Nephron (organoid): ENCODE measurements at regions not wholly inside any gene's neighbourhood (a gene's known extent, or its start where the extent isn't known, plus 50 kb on each side); places are given as distances from the start of the nearest gene placed in this dataset.

Experiments used
- H3K27ac Mint-ChIP-seq, 3 experiments: 2 replicates each; pipeline ENCODE4 v1.8.0; 2020; ENCODE audit warnings: mixed read lengths in 3 of 3, mild to moderate bottlenecking in 2 of 3, moderate library complexity in 1 of 3
- H3K27me3 Mint-ChIP-seq: 2 replicates; pipeline ENCODE4 v1.8.0; 2021; ENCODE audit warnings: low read depth, mild to moderate bottlenecking, moderate library complexity, mixed read lengths
- H3K36me3 Mint-ChIP-seq: 2 replicates; pipeline ENCODE4 v1.8.0; 2020; ENCODE audit warnings: low read depth, mixed read lengths
- H3K4me1 Mint-ChIP-seq: 2 replicates; pipeline ENCODE4 v1.8.0; 2020; ENCODE audit warnings: mixed read lengths
- H3K4me3 Mint-ChIP-seq, 3 experiments: 2 replicates each; pipeline ENCODE4 v1.8.0; 2020; ENCODE audit warnings: mild to moderate bottlenecking in 3 of 3, mixed read lengths in 3 of 3, moderate library complexity in 2 of 3
- H3K9me3 Mint-ChIP-seq: 2 replicates; pipeline ENCODE4 v1.8.0; 2020; ENCODE audit warnings: mixed read lengths
- CTCF ChIP-seq, 3 experiments: fragments of 200-600 bp; sonication (generic); IDR thresholded peaks; one replicate each; pipeline ENCODE4 v1.5.0; 2021; ENCODE audit warnings: antibody characterized with exemption in 3 of 3; ENCODE audit not compliant: unreplicated experiment in 3 of 3

DNA sequence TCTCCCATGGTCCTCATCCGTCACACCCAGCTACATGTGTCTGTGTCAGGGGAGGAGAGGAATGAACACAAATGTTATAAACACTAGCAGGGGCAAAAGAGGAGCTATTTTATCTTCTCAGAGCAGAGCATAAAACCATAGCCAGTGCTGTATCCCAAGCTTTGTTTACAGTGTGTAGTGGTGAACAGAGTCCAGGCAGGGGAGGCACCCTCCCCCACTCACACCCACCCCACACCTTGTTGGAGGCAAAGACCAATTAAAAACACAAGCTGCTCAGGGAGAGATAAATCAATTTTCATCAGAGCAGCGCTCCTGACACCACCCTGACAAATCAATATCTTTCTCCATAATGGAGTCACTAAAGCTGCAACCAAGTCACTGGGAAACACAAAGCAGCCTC is 132.6 kb upstream of the CCL2 start:
- Mint-ChIP-seq H3K36me3 (no peaks in the 10 kb centered on the region), H3K27ac (no peak overlapping the region), H3K4me3 (no peak overlapping the region), H3K27me3 (peaks cover 52% of the 10 kb centered on the region), H3K9me3 (no peaks in the 10 kb centered on the region), H3K4me1 (no peaks in the 10 kb centered on the region)
- no peak for TF ChIP-seq CTCF (IDR thresholded peaks at IDR 0.05; ENCODE audit: unreplicated experiment in 3 of 3)

DNA sequence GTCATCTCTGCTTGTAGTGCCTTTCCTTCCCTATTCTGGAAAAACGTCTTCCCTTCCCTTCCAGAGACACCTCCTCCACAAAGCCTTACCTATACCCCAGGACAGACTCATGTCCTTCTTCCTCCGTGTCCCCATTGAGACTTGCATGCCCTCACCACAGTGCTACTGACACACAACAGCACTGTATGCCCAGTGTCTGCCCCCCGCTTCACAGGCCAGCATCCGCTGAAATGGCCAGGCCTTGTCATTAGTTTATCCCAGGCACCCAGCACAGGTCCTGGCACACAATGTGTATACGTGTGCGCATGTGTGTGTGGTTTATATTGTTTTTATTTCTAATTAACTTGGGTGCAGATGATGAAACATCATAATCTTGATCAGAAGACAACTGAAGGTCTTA is 130.1 kb upstream of the CCL2 start:
- peaks cover 55% of the 10 kb centered on the region for H3K27me3 Mint-ChIP-seq
- TF ChIP-seq CTCF (IDR thresholded peaks at IDR 0.05; ENCODE audit: unreplicated experiment in 3 of 3): no peak
- no peaks in the 10 kb centered on the region for H3K4me1 Mint-ChIP-seq
- H3K27ac Mint-ChIP-seq: no peak overlapping the region
- no peak overlapping the region for H3K4me3 Mint-ChIP-seq
- no peaks in the 10 kb centered on the region for H3K36me3 Mint-ChIP-seq
- H3K9me3 Mint-ChIP-seq: no peaks in the 10 kb centered on the region

DNA sequence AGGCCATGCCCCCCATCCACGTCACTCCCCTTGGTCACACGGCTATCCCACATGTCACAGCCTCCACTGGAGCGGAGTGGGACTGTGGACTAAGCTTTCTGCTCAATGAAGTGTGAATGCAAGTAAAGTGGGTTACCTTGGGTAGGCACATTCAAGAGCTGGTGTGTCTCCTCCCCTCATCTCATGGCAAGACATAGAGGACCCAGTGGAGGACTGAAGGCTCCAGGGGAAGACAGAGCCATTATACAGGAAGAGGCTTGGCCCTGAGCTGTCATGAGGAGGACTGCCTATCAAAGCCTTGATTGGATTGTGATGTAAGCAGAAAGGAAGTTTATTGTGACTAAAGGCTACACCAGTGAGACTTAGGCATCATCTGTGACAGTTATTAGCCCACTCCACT is 129.2 kb upstream of the CCL2 start:
- Mint-ChIP-seq H3K36me3 (no peaks in the 10 kb centered on the region), H3K9me3 (no peaks in the 10 kb centered on the region), H3K27me3 (peaks cover 55% of the 10 kb centered on the region)

GRCh38 chr17:34126496-34126895 is 128.6 kb upstream of the CCL2 start:
- Mint-ChIP-seq H3K4me3 (no peak overlapping the region), H3K27ac (no peak overlapping the region), H3K27me3 (peaks cover 51% of the 10 kb centered on the region), H3K4me1 (no peaks in the 10 kb centered on the region), H3K36me3 (no peaks in the 10 kb centered on the region), H3K9me3 (no peaks in the 10 kb centered on the region)
- TF ChIP-seq CTCF (IDR thresholded peaks at IDR 0.05; ENCODE audit: unreplicated experiment in 3 of 3): no peak

More for the DNA sequence above, 129.2 kb upstream of the CCL2 start:
- Mint-ChIP-seq H3K4me1 (no peaks in the 10 kb centered on the region), H3K4me3 (no peak overlapping the region), H3K27ac (no peak overlapping the region)
- no peak for TF ChIP-seq CTCF (IDR thresholded peaks at IDR 0.05; ENCODE audit: unreplicated experiment in 3 of 3)

DNA sequence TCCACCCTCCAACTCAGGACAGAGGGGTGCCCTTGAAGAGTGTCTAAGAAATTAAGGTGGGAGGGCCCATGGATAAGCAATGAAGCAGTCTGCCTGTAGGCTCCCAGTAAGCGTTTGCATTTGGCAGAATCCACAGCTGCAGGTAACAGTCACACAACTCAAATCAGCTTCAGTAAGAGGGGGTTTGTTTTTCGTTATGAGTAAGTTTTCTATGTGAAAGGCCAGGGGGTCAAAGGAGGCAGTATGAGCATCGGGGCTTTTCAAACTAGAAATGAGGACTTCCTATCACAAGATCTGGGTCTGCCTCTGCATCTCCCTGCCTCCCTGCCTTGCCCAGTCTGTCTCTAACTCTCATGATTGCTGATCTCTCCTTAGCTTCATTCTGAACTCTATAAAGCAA is 128.1 kb upstream of the CCL2 start:
- TF ChIP-seq CTCF (IDR thresholded peaks at IDR 0.05; ENCODE audit: unreplicated experiment in 3 of 3): no peak
- Mint-ChIP-seq H3K9me3 (no peaks in the 10 kb centered on the region), H3K4me1 (no peaks in the 10 kb centered on the region), H3K36me3 (no peaks in the 10 kb centered on the region), H3K27ac (no peak overlapping the region), H3K4me3 (no peak overlapping the region), H3K27me3 (peaks cover 48% of the 10 kb centered on the region)

DNA sequence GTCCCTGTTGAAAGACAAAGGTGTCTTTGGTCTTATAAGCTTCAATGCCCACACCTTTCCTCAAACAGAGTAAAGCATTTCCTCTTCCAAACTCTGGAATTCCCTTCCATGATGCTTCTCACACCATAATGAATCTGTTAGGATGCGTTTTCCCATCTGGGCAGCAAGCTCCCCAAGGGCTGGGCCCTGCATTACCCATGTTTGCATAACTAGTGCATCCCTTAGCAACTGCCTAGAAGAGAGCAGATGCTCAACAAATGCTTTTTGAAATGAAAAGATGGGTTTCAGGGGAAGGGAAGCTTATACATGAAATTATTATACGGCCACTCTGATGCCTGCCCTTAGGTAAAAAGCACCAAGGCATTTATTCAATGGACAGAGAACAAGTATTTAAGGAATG is 124.5 kb upstream of the CCL2 start:
- TF ChIP-seq CTCF (IDR thresholded peaks at IDR 0.05; ENCODE audit: unreplicated experiment in 3 of 3): no peak
- Mint-ChIP-seq H3K4me3 (no peak overlapping the region), H3K36me3 (no peaks in the 10 kb centered on the region), H3K27me3 (peaks cover 35% of the 10 kb centered on the region), H3K9me3 (no peaks in the 10 kb centered on the region), H3K4me1 (no peaks in the 10 kb centered on the region), H3K27ac (no peak overlapping the region)
